Aorta (tissue), 5 donors: ENCODE measurements at regions not wholly inside any gene's neighbourhood (a gene's known extent, or its start where the extent isn't known, plus 50 kb on each side); places are given as distances from the start of the nearest gene placed in this dataset.
"Not testable (repeated sequence)": the region's sequence is repeated elsewhere in the genome, so short reads cannot be mapped to it uniquely, and the experiment has no call there.

Experiments
- ATAC-seq: fragments of 200-7000 bp; cut with Tn5 transposase; one replicate; pipeline ENCODE4 v1.9.1; 2022; ENCODE audit warnings: moderate library complexity; ENCODE audit not compliant: low FRiP score
- DNase-seq, 2 donors: peaks; one replicate each; pipeline ENCODE4 v3.0.0-alpha.2; 2020
- H3K27ac ChIP-seq, 2 donors: one replicate each; pipeline ENCODE4 v1.5.1; 2013; ENCODE audit warnings: low read length in 2 of 2, mild to moderate bottlenecking in 2 of 2, moderate library complexity in 2 of 2, control low read depth in 1 of 2, inconsistent platforms in 1 of 2, low read depth in 1 of 2
- H3K27me3 ChIP-seq, 2 donors: one replicate each; pipeline ENCODE4 v1.6.1; 2013; ENCODE audit warnings: control low read depth in 1 of 2, low read length in 1 of 2, mild to moderate bottlenecking in 1 of 2, moderate library complexity in 1 of 2; ENCODE audit not compliant: insufficient read depth in 2 of 2, control insufficient read depth in 1 of 2
- H3K36me3 ChIP-seq, 2 donors: one replicate each; pipeline ENCODE4 v1.6.1; 2013; ENCODE audit warnings: control low read depth in 1 of 2, low read length in 1 of 2, mild to moderate bottlenecking in 1 of 2; ENCODE audit not compliant: insufficient read depth in 2 of 2, control insufficient read depth in 1 of 2
- H3K4me1 ChIP-seq, 2 donors: one replicate each; pipeline ENCODE4 v1.6.1; 2013; ENCODE audit warnings: low read length in 2 of 2, control low read depth in 1 of 2, mild to moderate bottlenecking in 1 of 2, moderate library complexity in 1 of 2; ENCODE audit not compliant: insufficient read depth in 2 of 2, control insufficient read depth in 1 of 2
- H3K4me3 ChIP-seq, 2 donors: one replicate each; pipeline ENCODE4 v1.5.1; 2013; ENCODE audit warnings: low read length in 2 of 2, control low read depth in 1 of 2, mild to moderate bottlenecking in 1 of 2
- H3K9me3 ChIP-seq: one replicate; pipeline ENCODE4 v1.6.1; 2013; ENCODE audit warnings: mild to moderate bottlenecking, low read length; ENCODE audit not compliant: control insufficient read depth
- WGBS, 2 donors: extraction: QIAGEN DNeasy Blood & Tissue Kit; methylation state at CpG; one replicate each; pipeline ENCODE4 v1.1.7; 2013; 5-methylcytosine and 5-hydroxymethylcytosine counted together
- intact Hi-C, 2 donors: fragments of 100-400 bp; cut with DNase I; formaldehyde crosslinking; loops; one replicate each; pipeline versions ENCODE4 v1.14.2 to v1.15.0; 2022
- donor health status: healthy with polysubstance abuse.
- donor health status: Bipolar disorder and iron deficiency.
- donor health status: DM: no; HTN: no; CAD: no.
- donor health status: DM: no; HTN: no; CAD: no.
- donor health status: DM: yes; HTN: yes; CAD: no.

DNA sequence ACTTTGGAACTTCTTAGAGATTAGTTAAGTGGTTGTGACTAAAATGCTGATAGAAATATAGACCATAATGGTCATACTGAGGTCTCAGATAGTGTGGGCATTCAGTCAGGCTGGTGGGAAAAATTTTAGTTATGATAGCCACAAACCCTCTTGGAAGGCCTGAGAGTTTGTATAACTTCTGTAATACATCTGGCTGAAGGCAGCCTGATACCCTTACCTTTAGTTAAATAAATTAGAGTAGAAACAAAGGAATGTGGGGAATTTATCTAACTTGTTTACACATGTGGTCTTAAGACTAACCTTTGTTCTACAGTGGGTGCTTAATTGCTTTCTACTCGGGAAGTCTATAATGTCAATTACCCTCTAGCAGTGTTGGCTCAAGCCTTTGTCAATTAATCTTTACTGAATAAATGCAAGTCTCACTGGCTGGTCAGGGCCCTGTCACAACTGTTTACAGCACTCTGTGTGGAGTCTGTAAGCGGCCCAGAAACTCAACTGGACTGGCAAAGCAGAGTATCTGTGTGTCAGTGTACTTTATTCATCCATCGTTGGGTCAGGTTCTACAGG, 184.0 kb downstream of the FBXO4 start:
- 60 to 65% methylated on average over 3 of the region's 3 CpGs for WGBS, 2 donors
- no peak for DNase-seq
- H3K4me3 ChIP-seq = no peak overlapping the region
- intact Hi-C loops = no loop called here
- no peak for ATAC-seq
- no peaks in the 10 kb centered on the region for H3K4me1 ChIP-seq
- no peaks in the 10 kb centered on the region for H3K36me3 ChIP-seq
- H3K27me3 ChIP-seq = peaks cover 0 to 2% of the 10 kb centered on the region in 2 donors
- H3K27ac ChIP-seq = no peak overlapping the region
- peaks cover 2% of the 10 kb centered on the region for H3K9me3 ChIP-seq

DNA sequence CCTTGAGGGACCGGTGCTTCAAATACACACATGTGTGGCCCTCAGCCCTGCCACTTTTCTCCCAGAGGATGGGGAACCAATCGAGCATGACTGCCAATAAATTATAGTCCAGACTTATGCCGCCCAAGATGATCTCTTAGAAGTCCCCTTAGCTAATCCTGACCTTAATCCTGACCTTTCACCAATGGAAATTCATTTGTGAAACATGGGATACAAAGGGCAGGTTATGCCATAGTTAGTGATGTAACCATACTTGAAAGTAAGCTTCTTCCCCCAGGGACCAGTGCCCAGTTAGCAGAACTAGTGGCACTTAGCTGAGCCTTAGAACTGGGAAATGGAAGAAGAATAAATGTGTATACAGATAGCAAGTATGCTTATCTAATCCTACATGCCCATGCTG, 190.6 kb downstream of the FBXO4 start:
- H3K27me3 ChIP-seq, intact Hi-C loops, DNase-seq, H3K4me3 ChIP-seq, ATAC-seq, H3K4me1 ChIP-seq, H3K27ac ChIP-seq, H3K9me3 ChIP-seq, H3K36me3 ChIP-seq: not testable (repeated sequence)
- 79 to 93% methylated on average over 3 of the region's 3 CpGs for WGBS, 2 donors

DNA sequence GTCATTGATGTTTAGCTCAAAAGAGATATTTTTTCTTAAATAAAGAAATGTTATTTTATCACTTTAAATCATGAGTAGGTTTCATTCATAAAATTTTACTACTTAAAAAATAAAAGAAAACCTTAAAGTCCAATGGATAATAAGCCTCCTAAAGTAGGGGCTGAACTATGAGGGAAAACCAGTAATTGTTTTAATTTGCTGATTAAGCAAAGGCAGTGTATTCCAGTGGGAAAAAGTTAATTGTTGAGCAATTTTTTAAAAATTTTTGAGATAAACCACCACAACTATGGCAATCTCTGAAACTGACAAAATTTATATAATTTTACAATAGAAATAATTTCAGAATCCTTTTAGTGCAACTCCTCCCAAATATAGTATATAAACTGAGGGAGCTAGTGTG, 195.0 kb downstream of the FBXO4 start:
- Histone ChIP-seq H3K4me1 (no peaks in the 10 kb centered on the region), H3K36me3 (no peaks in the 10 kb centered on the region), H3K27ac (no peak overlapping the region), H3K9me3 (no peaks in the 10 kb centered on the region), H3K4me3 (no peak overlapping the region), H3K27me3 (no peaks in the 10 kb centered on the region)
- no peak for ATAC-seq
- no peak for DNase-seq
- intact Hi-C loops = no loop called here

DNA sequence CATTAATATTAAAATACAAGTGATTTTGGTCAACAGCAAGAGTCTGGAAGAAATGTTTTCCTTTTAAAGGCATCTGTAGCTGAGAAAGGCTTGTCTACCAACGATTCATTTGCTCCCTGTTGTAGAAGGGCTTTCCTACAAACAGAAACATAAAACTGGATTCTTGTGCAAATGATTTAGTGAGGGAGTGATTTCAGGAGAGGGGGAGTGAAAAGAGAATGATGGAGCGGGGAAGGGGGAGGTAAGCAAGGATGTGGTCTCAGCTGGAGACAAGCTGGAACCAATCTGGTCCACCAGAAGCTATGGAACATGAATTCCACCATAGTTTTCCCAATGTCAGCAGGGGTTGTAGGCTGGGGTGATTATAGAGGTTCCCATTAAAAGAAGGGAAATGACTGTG, 196.3 kb downstream of the FBXO4 start:
- ATAC-seq = no peak
- DNase-seq = no peak
- WGBS, 2 donors = 46 to 54% methylated on average over 2 of the region's 2 CpGs

DNA sequence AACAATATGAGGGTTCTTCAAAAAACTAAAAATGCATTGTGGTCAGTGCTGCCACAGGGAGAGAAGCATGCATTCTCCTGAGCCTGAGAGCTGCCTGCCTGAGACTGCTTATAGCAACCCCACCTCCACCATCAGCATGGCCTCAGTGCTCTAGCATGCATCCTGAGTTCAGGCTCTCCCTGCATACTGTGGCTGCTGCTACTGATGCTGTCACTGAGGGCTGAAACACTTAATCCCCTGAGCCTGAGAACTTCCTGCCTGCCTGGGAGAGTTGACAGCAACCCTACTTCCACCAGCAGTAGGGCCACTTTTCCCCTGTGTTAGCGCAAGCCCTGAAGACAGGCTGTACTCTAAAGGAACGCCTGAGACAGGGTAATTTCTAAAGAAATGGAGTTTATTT, 206.0 kb downstream of the FBXO4 start:
- H3K27ac ChIP-seq = no peak overlapping the region
- no peaks in the 10 kb centered on the region for H3K4me1 ChIP-seq
- intact Hi-C loops = no loop called here
- 55 to 63% methylated on average over 2 of the region's 2 CpGs for WGBS, 2 donors
- no peaks in the 10 kb centered on the region for H3K27me3 ChIP-seq
- no peaks in the 10 kb centered on the region for H3K9me3 ChIP-seq
- no peak for ATAC-seq
- no peaks in the 10 kb centered on the region for H3K36me3 ChIP-seq
- DNase-seq = no peak
- H3K4me3 ChIP-seq = no peak overlapping the region

More for the DNA sequence above, 196.3 kb downstream of the FBXO4 start:
- no peaks in the 10 kb centered on the region for H3K4me1 ChIP-seq
- H3K27me3 ChIP-seq = no peaks in the 10 kb centered on the region
- intact Hi-C loops = no loop called here
- no peaks in the 10 kb centered on the region for H3K36me3 ChIP-seq
- H3K9me3 ChIP-seq = no peaks in the 10 kb centered on the region
- no peak overlapping the region for H3K27ac ChIP-seq
- H3K4me3 ChIP-seq = no peak overlapping the region

DNA sequence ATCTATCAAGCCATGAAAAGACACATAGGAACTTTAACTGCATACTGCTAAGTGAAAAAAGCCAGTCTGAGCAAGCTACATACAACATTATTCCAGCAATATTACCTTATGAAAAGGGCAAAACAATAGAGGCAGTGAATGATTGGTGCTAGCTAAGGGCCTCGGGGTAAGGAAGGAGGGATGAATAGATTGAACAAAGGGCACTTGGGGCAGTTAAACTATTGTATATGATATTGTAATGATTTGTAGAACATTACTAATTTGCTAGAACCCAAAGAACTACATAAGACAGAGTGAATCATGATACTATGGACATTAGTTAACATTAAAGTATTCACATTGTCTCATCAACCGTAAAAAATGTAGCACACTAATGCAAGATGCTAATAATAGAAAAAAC, 218.3 kb downstream of the FBXO4 start:
- no peaks in the 10 kb centered on the region for H3K27me3 ChIP-seq
- no peak overlapping the region for H3K27ac ChIP-seq
- ATAC-seq (no peak), DNase-seq (no peak)
- intact Hi-C loops = no loop called here
- peaks cover 2% of the 10 kb centered on the region for H3K9me3 ChIP-seq
- no peak overlapping the region for H3K4me3 ChIP-seq
- WGBS, 2 donors = 82 to 86% methylated on average over 2 of the region's 2 CpGs
- no peaks in the 10 kb centered on the region for H3K36me3 ChIP-seq
- H3K4me1 ChIP-seq = no peaks in the 10 kb centered on the region

DNA sequence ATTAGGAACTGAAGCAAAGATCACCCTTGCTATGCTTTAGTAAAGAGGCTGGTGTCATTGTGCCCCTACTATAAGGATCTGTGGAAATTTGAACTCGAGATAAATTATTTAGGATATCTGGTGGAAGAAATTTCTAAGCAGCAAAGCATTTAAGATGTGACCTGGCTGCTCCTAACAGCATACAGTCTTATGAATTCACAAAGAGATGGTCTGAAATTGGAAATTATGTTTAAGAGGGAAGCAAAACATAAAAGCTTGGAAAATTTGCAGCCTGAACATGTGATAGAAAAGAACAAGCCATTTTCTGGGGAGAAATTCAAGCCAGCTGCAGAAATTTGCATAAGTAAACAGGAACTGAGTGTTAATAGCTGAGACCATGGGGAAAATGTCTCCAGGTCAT, 223.7 kb downstream of the FBXO4 start:
- Histone ChIP-seq H3K27me3 (no peaks in the 10 kb centered on the region), H3K4me3 (no peak overlapping the region), H3K27ac (no peak overlapping the region), H3K4me1 (no peaks in the 10 kb centered on the region), H3K9me3 (peaks cover 4% of the 10 kb centered on the region), H3K36me3 (no peaks in the 10 kb centered on the region)
- DNase-seq (no peak), ATAC-seq (no peak)
- intact Hi-C loops = no loop called here
- WGBS, 2 donors = 33 to 38% methylated on average over 1 of the region's 1 CpG

DNA sequence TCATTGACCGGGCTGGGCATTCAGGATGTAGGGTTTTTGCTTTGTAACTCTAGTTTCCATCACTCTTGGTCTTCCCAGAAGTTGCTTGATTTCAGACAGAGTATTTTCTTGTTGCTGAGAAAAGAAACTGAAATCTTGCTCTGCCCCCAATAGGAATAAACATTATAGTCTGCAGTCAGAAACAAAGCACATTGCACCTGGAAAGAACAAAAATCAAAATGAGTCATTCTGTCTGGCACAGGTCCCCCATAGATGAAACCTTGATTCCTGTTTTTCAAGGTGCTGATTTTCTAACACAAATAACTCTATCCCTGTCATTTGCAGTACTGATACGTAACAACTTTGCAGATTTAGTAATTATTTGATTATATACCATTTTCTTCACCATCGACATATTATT, 232.1 kb downstream of the FBXO4 start:
- Histone ChIP-seq H3K36me3 (no peaks in the 10 kb centered on the region), H3K27me3 (no peaks in the 10 kb centered on the region), H3K9me3 (no peaks in the 10 kb centered on the region), H3K4me3 (no peak overlapping the region), H3K4me1 (no peaks in the 10 kb centered on the region), H3K27ac (no peak overlapping the region)
- intact Hi-C loops = no loop called here
- WGBS, 2 donors = 65 to 70% methylated on average over 3 of the region's 3 CpGs
- DNase-seq (no peak), ATAC-seq (no peak)

DNA sequence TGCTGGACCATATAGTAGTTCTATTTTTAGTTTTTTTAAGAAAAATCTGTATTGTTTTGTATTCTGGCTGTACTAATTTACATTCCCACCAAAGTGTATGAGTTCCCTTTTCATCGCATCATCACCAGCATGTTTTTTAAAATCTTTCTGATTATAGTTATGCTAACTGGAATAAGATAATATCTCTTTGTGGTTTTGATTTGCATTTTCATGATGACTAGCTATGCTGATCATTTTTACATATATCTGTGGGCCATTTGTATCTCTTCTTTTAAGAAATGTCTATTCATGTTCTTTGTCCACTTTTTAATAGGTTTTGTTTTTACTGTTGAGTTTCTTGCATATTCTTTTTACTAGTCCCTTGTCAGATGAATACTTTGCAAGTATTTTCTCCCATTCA, 238.0 kb downstream of the FBXO4 start:
- no peak for DNase-seq
- Histone ChIP-seq H3K9me3 (no peaks in the 10 kb centered on the region), H3K27ac (no peak overlapping the region), H3K36me3 (no peaks in the 10 kb centered on the region), H3K4me1 (no peaks in the 10 kb centered on the region), H3K27me3 (no peaks in the 10 kb centered on the region), H3K4me3 (no peak overlapping the region)
- intact Hi-C loops = no loop called here
- no peak for ATAC-seq
- 89 to 92% methylated on average over 1 of the region's 1 CpG for WGBS, 2 donors
